Endothelial cell of umbilical vein (primary cell): ENCODE measurements at regions not wholly inside any gene's neighbourhood (a gene's known extent, or its start where the extent isn't known, plus 50 kb on each side); places are given as distances from the start of the nearest gene placed in this dataset.

Experiments
- BruUV-seq: library from RNA; stranded (reverse); fragments of 400-500 nt; replicated peaks from 2 replicates; lab custom pipeline; 2021; lab: Mats Ljungman, UMichigan
- CTCF ChIA-PET: fragments of 300-600, 350-600 bp; sonication (Branson Sonifier 250); formaldehyde crosslinking; loops from one replicate; lab custom pipeline; 2021; ENCODE audit warnings: antibody characterized with exemption, inconsistent platforms; lab: Charles Lee
- POLR2A ChIA-PET: fragments of 300-600, 350-600 bp; sonication (Branson Sonifier 250); formaldehyde crosslinking; loops from one replicate; lab custom pipeline; 2021; ENCODE audit warnings: antibody characterized with exemption, inconsistent platforms; lab: Charles Lee
- DNase-seq: peaks from one replicate; pipeline ENCODE4 v3.0.0-alpha.2; 2011; ENCODE audit warnings: low read depth, low spot score
- FAIRE-seq: peaks from 2 replicates; lab custom pipeline; 2011; peaks lifted over from hg19 to GRCh38; lab: Jason Lieb, UNC
- H2AFZ ChIP-seq: 2 replicates; pipeline ENCODE4 v1.6.0; 2012; ENCODE audit warnings: low read depth, low read length, control low read depth, inconsistent platforms
- H3K27ac ChIP-seq: 2 replicates; pipeline ENCODE4 v1.5.1; 2011; ENCODE audit warnings: low read depth, mild to moderate bottlenecking, control low read depth, low read length, moderate library complexity; ENCODE audit not compliant: insufficient read depth
- H3K27me3 ChIP-seq, 2 experiments: 2 replicates each; pipeline versions ENCODE4 v1.6.0 to v1.6.1; 2011; ENCODE audit warnings: low read length in 2 of 2, mixed read lengths in 1 of 2; ENCODE audit not compliant: control insufficient read depth in 2 of 2, insufficient read depth in 2 of 2
- H3K36me3 ChIP-seq, 2 experiments: 2 replicates in 1 of 2; 3 replicates in 1 of 2; pipeline ENCODE4 v1.5.1; 2011; ENCODE audit warnings: low read length in 2 of 2, mild to moderate bottlenecking in 1 of 2, moderate library complexity in 1 of 2; ENCODE audit not compliant: control insufficient read depth in 2 of 2, insufficient read depth in 2 of 2; ENCODE audit errors: extremely low read depth in 1 of 2
- H3K4me1 ChIP-seq: 3 replicates; pipeline ENCODE4 v1.5.1; 2011; ENCODE audit warnings: mild to moderate bottlenecking, low read length; ENCODE audit not compliant: control insufficient read depth, insufficient read depth; ENCODE audit errors: extremely low read depth
- H3K4me2 ChIP-seq: 2 replicates; pipeline ENCODE4 v1.6.1; 2011; ENCODE audit warnings: low read length, control low read depth, mixed read lengths; ENCODE audit not compliant: insufficient read depth
- H3K4me3 ChIP-seq, 3 experiments: fragments of 200-600 bp in 1 of 3; sonication (generic), shearing (Covaris generic) in 1 of 3; replicated peaks in 1 of 3; 2 replicates each; pipeline ENCODE4 v1.5.1; 2011 to 2016; ENCODE audit warnings: control low read depth in 3 of 3, low read length in 3 of 3, mild to moderate bottlenecking in 2 of 3, inconsistent platforms in 1 of 3, low read depth in 1 of 3, moderate library complexity in 1 of 3; ENCODE audit not compliant: insufficient read depth in 1 of 3
- H3K79me2 ChIP-seq: 2 replicates; pipeline ENCODE4 v1.6.0; 2012; ENCODE audit warnings: low read length, inconsistent platforms; ENCODE audit not compliant: control insufficient read depth, insufficient read depth
- H3K9ac ChIP-seq: replicated peaks from 2 replicates; pipeline ENCODE3; 2011; ENCODE audit warnings: low read length, control low read depth; ENCODE audit not compliant: insufficient read depth; ENCODE audit errors: extremely low read depth
- H3K9me1 ChIP-seq: replicated peaks from 3 replicates; pipeline ENCODE4 v1.6.0; 2011; ENCODE audit warnings: mild to moderate bottlenecking, low read length; ENCODE audit not compliant: control insufficient read depth, insufficient read depth; ENCODE audit errors: extremely low read depth
- H3K9me3 ChIP-seq: replicated peaks from 2 replicates; pipeline ENCODE4 v1.5.1; 2012; ENCODE audit warnings: low read length, inconsistent platforms; ENCODE audit not compliant: control insufficient read depth, insufficient read depth
- H4K20me1 ChIP-seq: replicated peaks from 2 replicates; pipeline ENCODE3; 2011; ENCODE audit warnings: mild to moderate bottlenecking, low read length; ENCODE audit not compliant: control insufficient read depth, insufficient read depth; ENCODE audit errors: extremely low read depth
- EZH2 ChIP-seq: IDR thresholded peaks from 2 replicates; pipeline ENCODE4 v1.6.1; 2012; ENCODE audit warnings: borderline replicate concordance, low read depth, mild to moderate bottlenecking, moderate library complexity, low read length, inconsistent platforms; ENCODE audit not compliant: severe bottlenecking
- FOS ChIP-seq: IDR thresholded peaks from 2 replicates; pipeline ENCODE4 v1.6.1; 2011; ENCODE audit warnings: mild to moderate bottlenecking, low read length, moderate library complexity, borderline replicate concordance; ENCODE audit not compliant: insufficient read depth
- GATA2 ChIP-seq: IDR thresholded peaks from 2 replicates; pipeline ENCODE4 v1.7.0; 2011; ENCODE audit warnings: low read depth, mild to moderate bottlenecking, moderate library complexity, mixed read lengths, low read length; ENCODE audit not compliant: insufficient read length, insufficient read depth
- JUN ChIP-seq: IDR thresholded peaks from 2 replicates; pipeline ENCODE4 v1.6.1; 2011; ENCODE audit warnings: borderline replicate concordance, low read depth; ENCODE audit not compliant: insufficient read length, insufficient read depth
- MYC ChIP-seq: IDR thresholded peaks from one replicate; pipeline ENCODE4 v1.6.1; 2011; ENCODE audit warnings: mild to moderate bottlenecking, low read depth, low read length
- POLR2A ChIP-seq: IDR thresholded peaks from 2 replicates; pipeline ENCODE4 v1.6.1; 2012; ENCODE audit warnings: low read depth, mild to moderate bottlenecking, control low read depth, low read length
- POLR2AphosphoS5 ChIP-seq: IDR thresholded peaks from 2 replicates; pipeline ENCODE4 v1.6.1; 2012; ENCODE audit warnings: low read depth, mild to moderate bottlenecking, control low read depth, low read length, moderate library complexity; ENCODE audit not compliant: insufficient read depth
- dilution Hi-C: fragments of 300-500 bp; cut with MboI; formaldehyde crosslinking; loops from one replicate; pipeline ENCODE4 v1.15.0; 2019; ENCODE audit warnings: low sequenced_read_pairs; ENCODE audit not compliant: extremely low pct_ligation_motif_present
- intact Hi-C: fragments of 100-400 bp; cut with micrococcal nuclease; formaldehyde crosslinking; loops from one replicate; pipeline ENCODE4 v1.10.0; 2022
- TF ChIP-seq, protein P1 (sequence below): IDR thresholded peaks from 2 replicates; pipeline ENCODE4 v1.6.1; 2011; ENCODE audit not compliant: insufficient read depth, insufficient read length
- TF ChIP-seq, protein P2 (sequence below), 2 donors: IDR thresholded peaks; 1 replicate in 1 of 2; 2 replicates in 1 of 2; pipeline ENCODE4 v1.5.1; 2011; ENCODE audit warnings: low read length in 2 of 2, mild to moderate bottlenecking in 2 of 2, moderate library complexity in 2 of 2, control low read depth in 1 of 2, inconsistent platforms in 1 of 2, low read depth in 1 of 2; ENCODE audit not compliant: insufficient read depth in 1 of 2; ENCODE audit errors: extremely low read depth in 1 of 2

DNA sequence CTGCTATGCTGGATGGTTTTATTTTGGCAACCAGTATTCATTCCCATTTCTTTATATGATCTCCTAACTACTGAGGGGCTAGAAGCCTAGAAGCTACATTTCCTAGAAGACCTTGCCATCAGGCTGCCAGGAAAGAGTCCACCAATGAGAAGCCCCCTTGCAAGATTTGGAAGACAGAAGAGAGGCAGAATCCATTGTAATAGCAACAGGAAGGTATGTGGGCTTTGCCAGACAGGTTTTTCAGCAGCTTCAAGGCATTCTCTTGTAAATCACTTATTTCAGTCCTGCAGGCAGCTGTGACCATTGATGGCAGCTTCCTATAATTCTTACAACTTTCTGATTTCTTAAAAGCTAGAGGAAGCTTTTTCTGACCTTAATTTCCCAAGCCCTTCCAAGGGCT lies 148.3 kb upstream of the NHS start:
- Histone ChIP-seq H3K4me1 (no peaks in the 10 kb centered on the region), H3K4me3 (no peak overlapping the region)
- TF ChIP-seq FOS (no peak), JUN (no peak), MYC (no peak), GATA2 (no peak), POLR2AphosphoS5 (no peak), EZH2 (no peak), POLR2A (no peak)
- TF ChIP-seq, protein P1, sequence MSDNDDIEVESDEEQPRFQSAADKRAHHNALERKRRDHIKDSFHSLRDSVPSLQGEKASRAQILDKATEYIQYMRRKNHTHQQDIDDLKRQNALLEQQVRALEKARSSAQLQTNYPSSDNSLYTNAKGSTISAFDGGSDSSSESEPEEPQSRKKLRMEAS: no peak
- TF ChIP-seq, protein P2, sequence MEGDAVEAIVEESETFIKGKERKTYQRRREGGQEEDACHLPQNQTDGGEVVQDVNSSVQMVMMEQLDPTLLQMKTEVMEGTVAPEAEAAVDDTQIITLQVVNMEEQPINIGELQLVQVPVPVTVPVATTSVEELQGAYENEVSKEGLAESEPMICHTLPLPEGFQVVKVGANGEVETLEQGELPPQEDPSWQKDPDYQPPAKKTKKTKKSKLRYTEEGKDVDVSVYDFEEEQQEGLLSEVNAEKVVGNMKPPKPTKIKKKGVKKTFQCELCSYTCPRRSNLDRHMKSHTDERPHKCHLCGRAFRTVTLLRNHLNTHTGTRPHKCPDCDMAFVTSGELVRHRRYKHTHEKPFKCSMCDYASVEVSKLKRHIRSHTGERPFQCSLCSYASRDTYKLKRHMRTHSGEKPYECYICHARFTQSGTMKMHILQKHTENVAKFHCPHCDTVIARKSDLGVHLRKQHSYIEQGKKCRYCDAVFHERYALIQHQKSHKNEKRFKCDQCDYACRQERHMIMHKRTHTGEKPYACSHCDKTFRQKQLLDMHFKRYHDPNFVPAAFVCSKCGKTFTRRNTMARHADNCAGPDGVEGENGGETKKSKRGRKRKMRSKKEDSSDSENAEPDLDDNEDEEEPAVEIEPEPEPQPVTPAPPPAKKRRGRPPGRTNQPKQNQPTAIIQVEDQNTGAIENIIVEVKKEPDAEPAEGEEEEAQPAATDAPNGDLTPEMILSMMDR (IDR thresholded peaks at IDR 0.05; ENCODE audit: extremely low read depth in 1 of 2, insufficient read depth in 1 of 2, low read depth in 1 of 2, low read length in 2 of 2): no peak

More for the DNA sequence above, 148.3 kb upstream of the NHS start:
- dilution Hi-C loops: no loop called here
- BruUV-seq: no TSS peak
- Histone ChIP-seq H3K4me2 (no peak overlapping the region), H2AFZ (no peak overlapping the region), H3K27me3 (no peaks in the 10 kb centered on the region), H3K79me2 (no peaks in the 10 kb centered on the region), H4K20me1 (no peaks in the 10 kb centered on the region), H3K9ac (no peak overlapping the region), H3K36me3 (no peaks in the 10 kb centered on the region), H3K9me1 (no peaks in the 10 kb centered on the region), H3K27ac (no peak overlapping the region), H3K9me3 (no peaks in the 10 kb centered on the region)
- POLR2A ChIA-PET: no interaction called here
- no peak for FAIRE-seq
- intact Hi-C loops: no loop called here
- CTCF ChIA-PET: interaction anchor here (1.3 kb wide), 1 partner anchor 15 kb away, joined by 5 read pairs; no protein-coding TSS in a partner anchor
- DNase-seq: no peak
